Activated T-helper 2 cell treated with anti-CD3 and anti-CD28 coated beads, Interferon-gamma antibody, Interleukin-2, Interleukin-4, amounts not matched to agents 10 μg/mL and 5 μg/mL and 100 μg/mL, durations not matched to agents 14 hours and 24 hours and 36 hours (primary cell): ENCODE measurements at regions not wholly inside any gene's neighbourhood (a gene's known extent, or its start where the extent isn't known, plus 50 kb on each side); places are given as distances from the start of the nearest gene placed in this dataset.

Experiments used
- DNase-seq: peaks from one replicate; pipeline ENCODE4 v3.0.0; 2021; ENCODE audit warnings: low spot score
- H3K27ac Mint-ChIP-seq: one replicate; pipeline ENCODE4 v1.8.0; 2021; ENCODE audit warnings: mixed read lengths
- H3K27me3 Mint-ChIP-seq: one replicate; pipeline ENCODE4 v1.8.0; 2021; ENCODE audit warnings: low read depth, mixed read lengths
- H3K36me3 Mint-ChIP-seq: one replicate; pipeline ENCODE4 v1.8.0; 2021; ENCODE audit warnings: low read depth, mixed read lengths
- H3K4me1 Mint-ChIP-seq: one replicate; pipeline ENCODE4 v1.8.0; 2021; ENCODE audit warnings: low read depth, mixed read lengths
- H3K4me3 Mint-ChIP-seq: one replicate; pipeline ENCODE4 v1.8.0; 2021; ENCODE audit warnings: low read depth, mild to moderate bottlenecking, moderate library complexity, mixed read lengths
- H3K9me3 Mint-ChIP-seq: one replicate; pipeline ENCODE4 v1.8.0; 2021; ENCODE audit warnings: mixed read lengths
- intact Hi-C: fragments of 100-400 bp; cut with micrococcal nuclease; formaldehyde crosslinking; loops from one replicate; pipeline ENCODE4 v1.15.1; 2023

GRCh38 chr6:141251286-141251685, 881.4 kb upstream of the GJE1 start:
- Mint-ChIP-seq H3K9me3 (no peaks in the 10 kb centered on the region), H3K27me3 (no peaks in the 10 kb centered on the region), H3K4me1 (peaks cover 3% of the 10 kb centered on the region), H3K27ac (no peak overlapping the region), H3K4me3 (no peak overlapping the region), H3K36me3 (no peaks in the 10 kb centered on the region)
- intact Hi-C loops = no loop called here
- DNase-seq = no peak

GRCh38 chr6:141248021-141248799, 884.5 kb upstream of the GJE1 start:
- intact Hi-C loops = no loop called here
- DNase-seq = no peak
- Mint-ChIP-seq H3K36me3 (no peaks in the 10 kb centered on the region), H3K4me1 (peaks cover 1% of the 10 kb centered on the region), H3K27me3 (no peaks in the 10 kb centered on the region), H3K4me3 (no peak overlapping the region), H3K27ac (no peak overlapping the region), H3K9me3 (no peaks in the 10 kb centered on the region)

DNA sequence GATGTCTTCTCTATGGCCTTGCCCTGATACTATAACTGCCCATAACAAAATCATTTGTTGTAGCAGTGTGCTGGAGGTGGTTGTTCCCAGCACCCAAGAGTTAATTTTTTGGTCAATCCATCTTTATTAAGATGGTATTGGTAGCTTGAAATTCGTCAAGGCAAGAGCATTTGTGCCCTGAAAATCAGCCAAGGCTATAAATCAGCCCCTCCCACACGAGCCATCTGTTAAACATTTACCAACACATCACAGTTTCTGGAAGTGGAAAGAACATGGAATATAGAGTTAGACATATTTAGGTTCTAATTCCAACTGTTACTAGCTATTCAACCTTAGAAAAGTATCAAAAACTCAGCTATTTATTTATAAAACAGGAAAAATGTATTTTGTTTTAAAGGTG, 888.4 kb upstream of the GJE1 start:
- intact Hi-C loops = no loop called here
- Mint-ChIP-seq H3K27me3 (no peaks in the 10 kb centered on the region), H3K36me3 (no peaks in the 10 kb centered on the region), H3K9me3 (no peaks in the 10 kb centered on the region), H3K4me1 (no peaks in the 10 kb centered on the region), H3K27ac (no peak overlapping the region), H3K4me3 (no peak overlapping the region)
- DNase-seq = no peak

GRCh38 chr6:141242957-141243356, 889.8 kb upstream of the GJE1 start:
- no peak for DNase-seq
- Mint-ChIP-seq H3K4me1 (no peaks in the 10 kb centered on the region), H3K9me3 (no peaks in the 10 kb centered on the region), H3K27ac (no peak overlapping the region), H3K4me3 (no peak overlapping the region), H3K27me3 (no peaks in the 10 kb centered on the region), H3K36me3 (no peaks in the 10 kb centered on the region)
- intact Hi-C loops = no loop called here

GRCh38 chr6:141229296-141229695, 903.4 kb upstream of the GJE1 start:
- no peak overlapping the region for H3K4me3 Mint-ChIP-seq
- H3K9me3 Mint-ChIP-seq = no peaks in the 10 kb centered on the region
- intact Hi-C loops = no loop called here
- H3K27ac Mint-ChIP-seq = no peak overlapping the region
- no peaks in the 10 kb centered on the region for H3K36me3 Mint-ChIP-seq
- H3K4me1 Mint-ChIP-seq = no peaks in the 10 kb centered on the region
- H3K27me3 Mint-ChIP-seq = no peaks in the 10 kb centered on the region
- DNase-seq = no peak

GRCh38 chr6:141218583-141218982, 914.1 kb upstream of the GJE1 start:
- H3K27ac Mint-ChIP-seq = no peak overlapping the region

DNA sequence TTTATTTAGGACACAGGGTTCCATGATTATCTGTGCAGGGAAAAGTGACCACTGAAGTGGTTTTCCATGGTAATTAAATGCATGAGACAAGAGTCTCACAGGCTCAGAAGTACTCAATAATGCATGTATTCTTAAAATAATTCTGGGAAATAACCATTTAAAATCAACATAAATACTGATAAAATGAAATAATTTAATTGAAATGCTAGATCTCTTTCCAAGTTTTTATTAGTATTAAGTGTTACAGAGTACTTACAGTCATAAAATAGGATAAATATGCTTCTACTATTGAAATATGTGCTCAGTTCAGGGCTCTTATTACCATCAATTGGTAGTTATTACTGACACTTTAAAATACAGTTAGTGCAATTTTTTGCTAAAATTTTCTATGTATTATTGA, 916.0 kb upstream of the GJE1 start:
- intact Hi-C loops = no loop called here
- no peaks in the 10 kb centered on the region for H3K36me3 Mint-ChIP-seq
- no peaks in the 10 kb centered on the region for H3K4me1 Mint-ChIP-seq
- H3K27ac Mint-ChIP-seq = no peak overlapping the region
- peaks cover 5% of the 10 kb centered on the region for H3K9me3 Mint-ChIP-seq
- no peak overlapping the region for H3K4me3 Mint-ChIP-seq
- H3K27me3 Mint-ChIP-seq = no peaks in the 10 kb centered on the region
- no peak for DNase-seq

More at GRCh38 chr6:141218583-141218982, 914.1 kb upstream of the GJE1 start:
- H3K27me3 Mint-ChIP-seq = no peaks in the 10 kb centered on the region
- H3K36me3 Mint-ChIP-seq = no peaks in the 10 kb centered on the region
- intact Hi-C loops = no loop called here
- no peak for DNase-seq
- no peaks in the 10 kb centered on the region for H3K4me1 Mint-ChIP-seq
- no peak overlapping the region for H3K4me3 Mint-ChIP-seq
- H3K9me3 Mint-ChIP-seq = peaks cover 5% of the 10 kb centered on the region

DNA sequence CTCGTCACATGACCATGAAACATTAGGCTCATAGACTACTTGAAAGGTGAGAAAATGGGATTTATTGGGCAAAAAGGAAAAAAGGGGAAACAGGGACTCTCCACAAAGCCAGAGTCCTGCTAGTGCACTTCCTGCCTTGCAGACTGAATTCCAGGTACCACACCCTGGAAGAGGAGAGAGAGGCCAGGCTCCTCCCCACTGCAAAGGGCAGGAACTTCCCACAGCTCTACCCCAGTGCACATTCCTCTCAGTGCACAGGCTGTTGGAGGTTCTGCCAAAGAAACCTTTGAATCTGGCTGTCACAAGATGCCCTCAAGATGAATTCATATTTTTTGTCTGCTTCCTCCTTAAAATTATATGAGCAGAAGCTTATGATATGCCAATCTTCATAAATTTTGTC, 920.4 kb upstream of the GJE1 start:
- Mint-ChIP-seq H3K36me3 (no peaks in the 10 kb centered on the region), H3K27me3 (no peaks in the 10 kb centered on the region), H3K4me3 (no peak overlapping the region), H3K9me3 (no peaks in the 10 kb centered on the region), H3K4me1 (no peaks in the 10 kb centered on the region), H3K27ac (no peak overlapping the region)
- intact Hi-C loops = no loop called here
- no peak for DNase-seq

GRCh38 chr6:141211845-141212244, 920.9 kb upstream of the GJE1 start:
- intact Hi-C loops = no loop called here
- Mint-ChIP-seq H3K4me1 (no peaks in the 10 kb centered on the region), H3K27ac (no peak overlapping the region), H3K9me3 (no peaks in the 10 kb centered on the region), H3K4me3 (no peak overlapping the region), H3K27me3 (no peaks in the 10 kb centered on the region), H3K36me3 (no peaks in the 10 kb centered on the region)
- no peak for DNase-seq

- Mint-ChIP-seq H3K4me1 (no peaks in the 10 kb centered on the region), H3K27me3 (no peaks in the 10 kb centered on the region), H3K9me3 (no peaks in the 10 kb centered on the region), H3K27ac (no peak overlapping the region), H3K36me3 (no peaks in the 10 kb centered on the region), H3K4me3 (no peak overlapping the region)
- intact Hi-C loops = no loop called here
- no peak for DNase-seq
Observed at GRCh38 chr6:141210901-141211300, 921.8 kb upstream of the GJE1 start.

- no peak for DNase-seq
- H3K4me3 Mint-ChIP-seq = no peak overlapping the region
- H3K36me3 Mint-ChIP-seq = no peaks in the 10 kb centered on the region
- no peak overlapping the region for H3K27ac Mint-ChIP-seq
- intact Hi-C loops = no loop called here
- no peaks in the 10 kb centered on the region for H3K27me3 Mint-ChIP-seq
- no peaks in the 10 kb centered on the region for H3K4me1 Mint-ChIP-seq
- no peaks in the 10 kb centered on the region for H3K9me3 Mint-ChIP-seq
Observed at GRCh38 chr6:141209890-141210289, 922.8 kb upstream of the GJE1 start.

DNA sequence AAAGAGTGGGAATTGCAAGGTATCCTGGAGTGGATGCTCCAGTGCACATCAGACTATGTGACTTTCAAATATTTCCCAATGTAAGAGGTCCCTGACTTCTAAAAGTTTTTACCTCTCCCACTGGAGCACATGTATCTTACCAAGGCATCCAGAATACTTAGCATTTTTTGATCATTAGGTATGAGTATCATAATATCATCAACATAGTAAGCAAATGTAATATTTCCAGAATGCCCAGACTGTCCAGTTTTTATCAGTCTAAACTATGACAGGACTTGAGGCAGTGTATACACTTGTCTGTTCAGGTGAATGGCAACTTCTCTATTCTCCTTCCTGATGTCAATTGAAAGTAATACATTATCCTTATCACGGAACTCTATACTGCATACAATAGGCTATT, 924.6 kb upstream of the GJE1 start:
- Mint-ChIP-seq H3K27me3 (no peaks in the 10 kb centered on the region), H3K4me3 (no peak overlapping the region), H3K27ac (no peak overlapping the region), H3K36me3 (no peaks in the 10 kb centered on the region), H3K4me1 (no peaks in the 10 kb centered on the region), H3K9me3 (no peaks in the 10 kb centered on the region)
- no peak for DNase-seq
- intact Hi-C loops = no loop called here

DNA sequence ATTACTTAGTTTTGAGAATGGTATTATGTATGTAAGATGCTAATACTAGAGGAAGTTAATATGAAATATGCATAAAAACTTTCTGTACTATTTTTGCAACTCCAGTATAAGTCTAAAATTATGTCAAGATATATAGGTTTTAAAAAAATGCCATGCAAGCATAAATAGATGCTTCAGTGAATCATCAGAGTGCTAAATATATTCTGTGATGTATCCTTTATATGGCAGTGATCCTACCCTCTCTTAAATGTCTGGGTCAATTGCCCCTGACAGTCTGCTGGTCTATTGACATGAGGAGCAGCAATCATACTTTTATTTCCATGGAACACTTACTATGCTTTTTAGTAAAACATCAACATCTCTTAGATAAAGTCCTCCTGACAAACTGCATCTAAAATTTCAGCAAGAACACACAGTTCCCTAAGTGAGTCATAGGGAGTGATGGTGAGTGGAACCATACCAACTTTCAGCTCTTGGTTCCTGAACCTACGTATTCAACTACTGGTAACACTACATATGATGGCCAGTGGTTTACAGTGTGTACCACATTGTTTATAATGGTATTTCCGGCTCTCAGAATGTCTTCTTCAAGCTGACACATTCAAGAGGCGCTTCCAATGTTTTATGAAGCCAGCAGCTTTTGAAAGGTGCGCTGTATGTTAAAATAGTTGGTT, 928.7 kb upstream of the GJE1 start:
- intact Hi-C loops = no loop called here

More for the DNA sequence above, 928.7 kb upstream of the GJE1 start:
- H3K4me1 Mint-ChIP-seq = no peaks in the 10 kb centered on the region
- no peaks in the 10 kb centered on the region for H3K9me3 Mint-ChIP-seq
- H3K36me3 Mint-ChIP-seq = no peaks in the 10 kb centered on the region
- no peaks in the 10 kb centered on the region for H3K27me3 Mint-ChIP-seq
- no peak overlapping the region for H3K27ac Mint-ChIP-seq
- no peak for DNase-seq
- no peak overlapping the region for H3K4me3 Mint-ChIP-seq
